GM20000 (cell line): ENCODE measurements at regions not wholly inside any gene's neighbourhood (a gene's known extent, or its start where the extent isn't known, plus 50 kb on each side); places are given as distances from the start of the nearest gene placed in this dataset.

Experiments used
- DNase-seq: peaks from one replicate; pipeline ENCODE4 v3.0.0; 2012; ENCODE audit warnings: low spot score
- CTCF ChIP-seq: IDR thresholded peaks from 2 replicates; pipeline ENCODE4 v1.5.1; 2012; ENCODE audit warnings: mild to moderate bottlenecking, control low read depth; ENCODE audit errors: extremely low read depth, missing control alignments

GRCh38 chrX:42260854-42261253 is 337.5 kb upstream of the CASK start:
- DNase-seq: no peak
- no peak for TF ChIP-seq CTCF

- no peak for DNase-seq
- no peak for TF ChIP-seq CTCF
Observed at GRCh38 chrX:42248226-42248625, 324.9 kb upstream of the CASK start.

- DNase-seq: no peak
- TF ChIP-seq CTCF: no peak
Observed at GRCh38 chrX:42247241-42247640, 323.9 kb upstream of the CASK start.

- DNase-seq: no peak
- no peak for TF ChIP-seq CTCF
Observed at GRCh38 chrX:42246814-42247213, 323.5 kb upstream of the CASK start.

- no peak for TF ChIP-seq CTCF
- no peak for DNase-seq
Observed at GRCh38 chrX:42242004-42242403, 318.6 kb upstream of the CASK start.

GRCh38 chrX:42241421-42241820 is 318.1 kb upstream of the CASK start:
- DNase-seq: no peak
- TF ChIP-seq CTCF: no peak

- no peak for TF ChIP-seq CTCF
- DNase-seq: no peak
Observed at GRCh38 chrX:42237956-42238355, 314.6 kb upstream of the CASK start.
